ENCODE measurements at regions not wholly inside any gene's neighbourhood (a gene's known extent, or its start where the extent isn't known, plus 50 kb on each side); places are given as distances from the start of the nearest gene placed in this dataset.

GRCh38 chr4:31081366-31081765 is 361.2 kb downstream of the PCDH7 start:
- TF ChIP-seq EP300 (IDR thresholded peaks at IDR 0.05) (no peak), ESRRA (IDR thresholded peaks at IDR 0.05; ENCODE audit: borderline replicate concordance, low read length) (no peak), MYC (IDR thresholded peaks at IDR 0.05; ENCODE audit: borderline replicate concordance, low read length) (no peak), JUNB (IDR thresholded peaks at IDR 0.05) (no peak), MAFK (IDR thresholded peaks at IDR 0.05; ENCODE audit: partially characterized antibody) (no peak), RCOR1 (IDR thresholded peaks at IDR 0.05; ENCODE audit: low read depth, low read length) (no peak), CBX2 (IDR thresholded peaks at IDR 0.05; ENCODE audit: borderline replicate concordance, low read depth) (no peak), POLR2A (IDR thresholded peaks at IDR 0.05; ENCODE audit: low read length) (no peak), CTCF (IDR thresholded peaks at IDR 0.05) (no peak), CHD4 (IDR thresholded peaks at IDR 0.05; ENCODE audit: borderline replicate concordance) (no peak), KDM5A (IDR thresholded peaks at IDR 0.05) (no peak), RNF2 (IDR thresholded peaks at IDR 0.05; ENCODE audit: borderline replicate concordance, low read depth) (no peak), MAX (IDR thresholded peaks at IDR 0.05) (no peak)
